ENCODE measurements at regions not wholly inside any gene's neighbourhood (a gene's known extent, or its start where the extent isn't known, plus 50 kb on each side); places are given as distances from the start of the nearest gene placed in this dataset.
"Not testable (repeated sequence)": the region's sequence is repeated elsewhere in the genome, so short reads cannot be mapped to it uniquely, and the experiment has no call there.

DNA sequence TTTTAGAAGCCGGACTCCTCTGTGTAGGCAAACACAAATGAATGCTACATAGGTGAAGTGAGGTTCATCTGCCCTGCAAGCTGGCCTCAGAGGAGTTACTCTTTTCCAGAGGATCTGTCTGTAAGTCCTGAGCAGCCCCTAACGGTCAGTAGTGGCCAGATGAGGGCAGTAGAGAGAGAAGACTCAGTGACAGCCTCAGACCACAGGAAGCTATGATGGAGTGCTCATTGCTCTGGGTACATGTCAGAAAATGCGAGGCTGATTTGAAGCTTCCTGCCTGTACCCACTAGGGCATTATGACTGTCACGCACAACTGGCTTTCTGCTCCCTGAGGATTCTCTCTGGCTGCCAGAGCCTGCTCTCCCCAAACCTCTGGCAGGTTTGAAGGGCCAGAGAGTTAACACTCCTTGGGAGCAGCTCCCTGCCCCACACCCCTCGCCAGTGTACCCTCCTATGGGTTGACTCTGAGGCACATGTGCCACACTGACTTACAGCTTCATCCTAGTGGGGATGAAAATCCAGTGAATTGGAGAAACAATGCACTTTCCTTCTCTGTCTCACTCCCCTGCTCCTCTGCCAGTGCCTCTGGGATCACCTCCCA, 141.5 kb downstream of the GABRG2 start:
- no peak for DNase-seq (ENCODE audit: low spot score)

DNA sequence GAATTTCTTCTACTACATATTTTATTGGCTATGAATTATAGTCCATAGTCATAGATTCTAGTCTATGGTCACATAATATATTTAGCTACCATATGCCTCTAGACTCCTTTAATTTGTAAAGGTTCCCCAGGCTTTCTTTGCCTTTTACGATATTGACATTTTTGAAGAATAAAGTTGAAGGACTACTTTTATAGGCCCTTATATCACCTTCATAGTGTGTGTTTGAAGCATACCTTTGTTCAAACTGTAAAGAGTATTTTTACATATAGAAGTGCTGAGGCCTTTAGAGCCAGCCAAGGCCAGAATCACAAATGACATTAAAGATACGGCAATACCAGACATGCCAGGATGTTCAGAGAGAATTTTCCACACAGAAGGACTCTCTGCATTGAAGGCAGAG, 147.0 kb downstream of the GABRG2 start:
- no peak for DNase-seq (ENCODE audit: low spot score)

DNA sequence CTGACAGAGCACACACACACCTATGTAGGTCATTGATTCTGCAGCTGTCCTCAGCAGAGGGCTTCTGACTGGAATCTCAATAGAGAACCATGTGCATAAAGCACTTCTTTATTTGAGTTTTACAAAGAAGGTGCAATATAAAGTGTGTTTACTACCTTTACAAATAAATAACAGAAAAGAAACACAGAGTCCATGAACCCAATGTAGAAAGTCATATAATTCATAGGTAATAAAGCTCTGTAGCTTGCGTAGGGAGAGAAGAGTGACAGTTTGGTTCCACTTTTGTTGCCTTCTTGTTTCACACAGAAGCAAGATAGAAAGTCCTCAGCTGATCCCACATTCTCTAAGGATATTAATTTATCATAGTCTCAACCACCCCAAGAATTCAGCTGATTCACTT, 149.5 kb downstream of the GABRG2 start:
- no peak for DNase-seq (ENCODE audit: low spot score)

DNA sequence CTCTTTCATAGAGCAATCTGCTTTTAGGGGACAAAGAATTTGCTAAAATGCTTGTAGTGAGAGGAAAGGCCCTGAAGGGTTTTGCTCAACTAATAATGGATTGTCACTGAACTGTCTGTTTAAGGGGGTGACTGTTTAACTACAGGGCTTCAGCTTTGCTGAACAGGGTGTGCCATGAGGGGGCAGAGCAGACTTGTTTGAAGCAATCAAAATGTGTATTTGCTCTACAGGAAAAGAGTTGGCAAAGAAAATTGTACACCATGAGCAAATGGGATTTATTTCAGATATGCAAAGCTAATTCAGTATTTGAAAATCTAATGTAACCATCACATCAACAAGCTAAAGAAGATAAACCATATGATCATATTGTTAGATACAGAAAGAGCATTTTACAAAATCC, 154.3 kb downstream of the GABRG2 start:
- no peak for DNase-seq (ENCODE audit: low spot score)

DNA sequence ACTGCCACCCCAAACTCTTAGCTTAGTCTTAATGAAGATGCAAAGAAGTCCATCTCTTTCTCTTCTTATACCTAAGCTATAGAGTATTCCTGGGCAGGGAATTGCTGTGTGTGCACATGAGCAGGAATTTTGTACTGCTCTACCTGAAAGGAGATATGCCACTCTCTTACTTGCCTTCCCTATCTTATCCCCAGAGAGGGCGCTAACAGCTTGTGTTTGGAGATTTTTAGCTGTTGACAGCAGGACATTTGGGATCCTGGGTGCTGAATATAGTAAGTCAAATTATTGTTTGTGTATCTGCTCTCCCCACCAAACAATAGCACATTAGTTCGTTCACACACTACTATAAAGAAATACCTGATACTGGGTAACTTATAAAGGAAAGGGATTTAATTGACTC, 159.5 kb downstream of the GABRG2 start:
- DNase-seq (ENCODE audit: low spot score) = no peak

DNA sequence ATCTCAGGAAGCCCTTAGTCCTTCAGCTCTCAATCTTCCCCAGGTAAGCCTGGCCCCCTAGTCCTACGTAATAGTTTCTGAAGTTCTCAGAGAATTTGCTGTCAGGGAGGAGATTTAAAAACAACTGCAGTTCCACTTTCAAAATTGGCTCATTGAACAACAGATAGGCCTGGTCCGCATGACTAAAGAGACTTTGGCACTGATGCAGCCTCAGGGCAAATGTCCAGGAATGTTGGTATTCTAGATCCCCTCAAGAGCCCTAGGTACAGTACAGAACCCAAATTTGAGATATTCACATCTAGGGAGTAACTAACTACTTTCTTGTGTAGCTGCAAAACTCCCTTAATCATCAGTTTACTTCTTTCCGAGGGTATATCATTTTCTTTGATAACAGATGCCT, 162.8 kb downstream of the GABRG2 start:
- no peak for DNase-seq (ENCODE audit: low spot score)

DNA sequence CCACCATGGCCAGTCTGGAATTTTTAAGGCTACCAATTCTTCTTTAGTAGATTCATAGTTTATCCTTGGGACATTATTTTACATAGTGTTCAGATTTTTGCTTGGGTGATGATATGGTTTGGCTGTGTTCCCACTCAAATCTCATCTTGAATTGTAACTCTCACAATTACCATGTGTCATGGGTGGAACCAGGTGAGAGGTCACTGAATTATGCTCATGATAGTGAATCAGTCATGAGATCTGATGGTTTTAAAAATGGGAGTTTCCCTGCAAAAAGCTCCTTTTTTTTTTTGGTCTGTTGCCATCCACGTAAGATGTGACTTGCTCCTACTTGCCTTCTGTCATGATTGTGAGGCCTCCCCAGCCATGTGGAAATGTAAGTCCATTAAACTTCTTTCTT, 163.9 kb downstream of the GABRG2 start:
- no peak for DNase-seq (ENCODE audit: low spot score)

DNA sequence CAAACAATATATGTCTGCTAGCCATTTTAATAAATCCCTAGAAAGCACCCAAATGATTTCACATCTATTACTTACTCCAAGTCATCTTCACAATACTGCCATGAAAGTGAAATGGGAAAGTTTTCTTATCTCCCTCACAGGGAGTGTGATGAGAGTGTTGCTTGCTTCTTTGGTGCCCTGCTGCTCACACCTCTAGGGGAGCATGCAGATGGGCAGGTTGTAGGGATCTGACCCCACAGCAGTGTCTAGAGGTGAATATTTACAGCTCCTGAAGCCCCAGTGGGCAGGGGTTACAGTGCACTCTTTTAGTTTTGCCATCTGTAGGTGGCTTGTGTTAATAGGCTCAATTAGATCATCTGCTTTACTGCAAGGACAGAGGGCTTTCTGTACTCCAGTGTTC, 173.2 kb downstream of the GABRG2 start:
- no peak for DNase-seq (ENCODE audit: low spot score)

DNA sequence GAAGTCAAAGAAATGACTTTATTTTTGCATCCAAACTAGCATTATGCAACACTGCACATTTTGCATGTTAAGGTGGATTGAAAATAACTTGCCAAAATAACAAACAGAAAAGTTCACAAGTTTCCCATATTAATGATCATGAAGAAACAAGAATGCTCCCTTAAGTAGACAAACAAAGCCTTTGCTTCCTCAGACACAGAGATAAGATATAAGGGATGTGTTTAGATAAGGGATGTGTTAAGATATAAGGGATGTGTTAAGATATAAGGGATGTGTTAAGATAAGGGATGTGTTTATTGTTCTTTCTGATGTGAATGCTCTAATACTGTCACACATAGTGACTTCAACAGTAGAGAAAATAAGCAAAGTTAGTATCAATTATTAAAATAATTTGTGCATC, 174.8 kb downstream of the GABRG2 start:
- DNase-seq (ENCODE audit: low spot score) = no peak

DNA sequence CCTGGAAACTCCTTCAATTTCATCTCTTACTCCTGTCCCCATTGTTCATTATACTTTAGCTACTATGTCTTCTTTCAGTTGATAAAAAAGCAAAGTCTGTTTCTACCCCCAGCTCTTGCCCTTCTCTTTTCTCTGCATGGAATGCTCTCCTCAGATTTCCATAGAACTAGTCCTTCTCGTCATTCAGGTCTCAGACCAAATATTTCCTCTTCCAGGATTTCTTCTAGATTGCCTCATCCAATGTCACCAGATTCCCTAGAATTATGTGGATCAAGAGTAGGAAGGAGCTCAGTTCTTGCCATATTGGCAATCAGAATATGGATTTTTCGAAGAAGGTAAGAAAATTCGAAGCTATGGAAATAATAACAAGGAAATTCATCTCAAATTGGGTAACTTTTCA, 176.1 kb downstream of the GABRG2 start:
- no peak for DNase-seq (ENCODE audit: low spot score)

DNA sequence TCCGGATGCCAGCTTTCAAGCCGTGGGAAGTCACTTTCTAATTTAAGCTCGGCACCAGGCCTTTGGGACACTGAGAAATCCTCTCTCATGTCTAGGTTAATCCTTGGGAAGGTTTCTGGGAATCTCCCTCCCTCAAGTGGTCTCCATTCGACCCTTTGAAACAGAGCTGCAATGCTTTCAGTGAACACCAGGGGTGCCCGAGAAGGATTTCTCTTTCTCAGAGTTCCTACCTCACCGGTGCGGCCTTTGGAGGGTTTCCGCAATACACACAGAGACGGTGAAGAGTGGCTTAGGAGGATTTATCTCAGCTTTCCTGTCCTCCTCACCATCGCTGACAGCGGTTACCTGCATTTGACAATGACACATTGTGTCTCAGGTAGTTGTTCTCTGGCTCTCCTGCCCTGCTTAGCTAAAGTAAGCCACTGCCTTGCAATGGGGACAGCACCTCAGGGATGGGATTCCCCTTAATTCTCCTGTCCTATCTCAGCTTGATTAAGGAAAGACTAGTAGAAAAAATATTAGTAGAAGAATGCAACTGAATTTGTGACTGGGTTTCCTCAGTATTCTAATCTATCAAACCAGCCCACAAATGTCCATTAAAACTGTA, 180.6 kb downstream of the GABRG2 start:
- DNase-seq (ENCODE audit: low spot score) = no peak

DNA sequence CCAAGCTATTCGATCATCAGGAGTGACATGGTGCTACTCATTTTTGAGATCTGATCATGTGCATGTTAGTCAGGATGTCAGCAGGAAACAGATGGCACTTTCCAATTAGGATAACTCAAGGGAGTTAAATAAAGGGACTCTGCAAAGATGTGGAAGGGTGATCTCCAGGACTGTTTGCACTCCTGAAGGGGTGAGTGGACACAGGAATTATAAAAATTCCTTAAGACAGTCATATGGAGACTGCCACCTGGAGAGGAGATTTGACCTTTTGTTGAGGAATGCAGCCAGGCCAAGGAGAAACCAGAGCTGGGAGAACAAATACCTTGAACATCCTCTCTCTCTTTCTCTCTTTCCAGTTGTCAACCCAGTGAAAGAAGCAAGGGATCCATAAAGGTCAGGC, 189.1 kb downstream of the GABRG2 start:
- no peak for DNase-seq (ENCODE audit: low spot score)

DNA sequence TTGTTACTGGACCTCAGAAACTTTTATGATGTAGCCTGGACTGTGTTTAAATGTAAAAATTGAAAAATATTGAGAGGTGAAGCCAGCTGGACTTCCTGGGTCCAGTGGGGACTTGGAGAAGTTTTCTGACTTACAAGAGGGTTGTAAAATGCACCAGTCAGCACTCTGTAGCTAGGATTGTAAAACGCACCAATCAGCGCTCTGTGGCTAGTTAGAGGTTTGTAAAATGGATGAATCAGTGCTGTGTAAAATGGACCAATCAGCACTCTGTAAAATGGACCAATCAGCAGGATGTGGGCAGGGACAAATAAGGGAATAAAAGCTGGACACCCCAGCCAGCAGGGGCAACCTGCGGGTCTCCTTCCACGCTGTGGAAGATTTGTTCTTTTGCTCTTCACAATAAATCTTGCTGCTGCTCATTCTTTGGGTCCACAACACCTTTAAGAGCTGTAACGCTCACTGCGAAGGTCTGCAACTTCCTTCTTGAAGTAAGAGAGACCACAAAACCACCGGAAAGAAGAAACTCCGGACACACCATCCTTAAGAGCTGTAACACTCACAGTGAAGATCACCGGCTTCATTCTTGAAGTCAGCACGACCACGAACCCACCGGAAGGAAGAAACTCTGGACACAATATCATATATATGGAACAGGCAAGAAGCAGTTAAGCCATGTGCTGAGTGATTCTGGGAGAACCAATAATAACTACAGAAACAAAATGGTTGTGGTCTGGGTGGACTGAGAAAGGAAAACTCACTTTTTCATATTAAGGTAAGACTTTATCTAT, 201.3 kb downstream of the GABRG2 start:
- no peak for DNase-seq (ENCODE audit: low spot score)

DNA sequence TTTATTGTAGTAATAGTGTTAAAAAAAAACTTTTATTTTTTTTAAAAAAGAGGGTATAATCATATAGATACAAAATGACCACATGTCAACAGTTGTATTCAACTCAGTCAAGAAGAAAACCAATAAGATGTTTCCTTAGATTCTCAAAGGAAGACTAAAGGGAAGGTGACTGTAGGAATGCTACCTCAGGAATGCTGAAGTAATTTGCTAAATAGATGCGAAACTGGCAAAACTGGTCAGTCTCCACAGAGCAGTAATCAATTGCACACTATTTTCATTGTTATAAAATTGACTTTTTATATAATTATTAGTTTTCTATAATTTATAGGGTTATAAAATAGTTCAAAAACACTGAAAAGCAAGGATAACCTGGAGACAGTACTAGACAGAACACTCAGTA, 204.8 kb downstream of the GABRG2 start:
- no peak for DNase-seq (ENCODE audit: low spot score)

DNA sequence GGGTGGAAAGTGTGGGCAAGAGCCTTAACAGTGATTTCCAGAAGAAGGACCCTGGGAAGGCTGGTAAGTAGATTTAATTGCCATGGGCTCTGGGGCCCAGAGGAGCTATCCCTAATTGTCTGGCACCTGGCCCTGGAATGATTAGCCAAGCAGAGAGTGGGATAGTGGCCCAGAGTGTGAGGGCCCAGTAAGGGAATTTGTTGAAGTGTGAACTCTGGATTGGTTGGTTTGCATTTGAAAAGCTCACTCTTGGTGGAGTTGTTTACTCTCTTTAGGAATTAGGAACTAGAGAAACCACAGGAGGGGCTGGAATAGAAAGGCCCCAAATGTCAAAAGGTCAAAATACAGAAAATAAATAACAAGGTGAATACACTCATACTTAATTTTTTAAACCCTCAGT, 207.1 kb downstream of the GABRG2 start:
- no peak for DNase-seq (ENCODE audit: low spot score)

DNA sequence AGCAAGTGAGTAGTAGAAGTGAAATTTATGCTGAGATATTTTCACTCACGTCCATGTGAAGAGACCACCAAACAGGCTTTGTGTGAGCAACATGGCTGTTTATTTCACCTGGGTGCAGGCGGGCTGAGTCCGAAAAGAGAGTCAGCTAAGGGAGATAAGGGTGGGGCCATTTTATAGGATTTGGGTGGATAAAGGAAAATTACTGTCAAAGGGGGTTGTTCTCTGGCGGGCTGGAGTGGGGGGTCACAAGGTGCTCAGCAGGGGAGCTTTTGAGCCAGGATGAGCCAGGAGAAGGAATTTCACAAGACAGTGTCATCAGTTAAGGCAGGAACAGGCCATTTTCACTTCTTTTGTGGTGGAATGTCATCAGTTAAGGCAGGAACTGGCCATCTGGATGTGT, 207.8 kb downstream of the GABRG2 start:
- DNase-seq (ENCODE audit: low spot score) = not testable (repeated sequence)

DNA sequence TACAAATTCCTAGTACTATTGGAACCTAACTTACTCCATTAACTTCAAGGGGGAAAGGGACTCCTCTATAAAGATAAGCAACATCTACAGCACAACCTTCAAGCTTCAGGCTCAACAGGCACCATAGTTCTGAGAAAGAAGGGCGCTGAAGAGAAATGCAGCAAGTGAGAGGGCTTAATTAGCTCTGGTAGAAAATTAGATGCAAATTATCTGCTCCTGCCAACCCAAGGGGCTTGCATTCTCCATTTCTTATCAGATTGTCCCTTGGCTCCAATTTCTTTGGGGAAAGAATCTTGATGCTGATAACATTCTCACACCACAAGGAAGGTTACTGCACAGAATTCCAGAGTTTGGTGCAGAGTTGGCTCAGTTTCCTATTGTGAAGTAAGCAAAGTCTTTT, 214.6 kb downstream of the GABRG2 start:
- DNase-seq (ENCODE audit: low spot score) = no peak

DNA sequence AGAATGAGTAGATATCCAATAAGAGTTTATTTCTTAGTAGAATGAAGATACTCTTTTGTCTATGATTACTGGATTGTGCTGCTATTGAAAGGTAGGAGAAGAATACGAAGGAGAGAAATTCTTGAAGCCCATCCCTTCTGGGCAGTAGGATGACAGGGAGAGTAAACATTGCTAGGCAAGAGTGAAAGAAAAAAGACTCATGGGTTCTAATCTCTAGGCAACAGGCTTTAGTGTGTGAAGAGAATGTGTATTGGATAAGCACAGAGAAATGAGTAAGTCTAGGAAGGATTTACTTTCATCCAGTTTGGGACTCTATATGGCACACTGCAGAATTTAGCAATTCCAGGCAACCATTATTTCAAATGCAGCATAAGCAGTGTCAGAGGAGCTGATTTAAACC, 216.0 kb downstream of the GABRG2 start:
- no peak for DNase-seq (ENCODE audit: low spot score)

DNA sequence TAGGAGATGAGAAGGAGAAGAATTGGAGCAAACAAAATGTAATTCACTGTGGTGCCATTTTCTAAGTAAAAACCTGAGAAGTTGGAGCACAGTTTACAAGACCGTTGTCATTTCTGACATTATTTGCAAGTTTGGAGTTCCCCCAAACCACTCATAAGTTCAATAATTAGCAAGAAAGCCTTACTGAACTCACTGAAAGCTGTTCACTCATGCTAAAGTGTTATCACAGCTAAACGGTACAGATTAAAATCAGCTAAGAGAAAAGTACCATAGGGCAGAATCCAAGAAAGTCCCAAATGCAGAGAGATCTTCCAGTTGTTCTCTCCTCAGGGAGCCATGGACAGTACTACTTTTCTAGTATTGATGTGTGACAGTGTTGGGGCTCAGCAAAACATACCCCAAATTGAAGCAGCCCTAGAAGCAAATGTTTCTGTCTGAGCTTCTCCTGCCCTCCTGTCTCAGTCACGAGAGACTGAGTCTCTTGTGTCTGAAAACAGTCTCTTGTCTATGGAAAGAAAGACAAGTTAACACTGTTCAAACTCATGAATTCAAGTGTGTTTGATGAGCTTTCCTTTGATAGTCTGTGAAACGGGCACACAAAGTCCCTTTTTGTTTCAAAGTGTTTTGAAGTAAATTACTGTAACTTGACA, 221.2 kb downstream of the GABRG2 start:
- no peak for DNase-seq (ENCODE audit: low spot score)

DNA sequence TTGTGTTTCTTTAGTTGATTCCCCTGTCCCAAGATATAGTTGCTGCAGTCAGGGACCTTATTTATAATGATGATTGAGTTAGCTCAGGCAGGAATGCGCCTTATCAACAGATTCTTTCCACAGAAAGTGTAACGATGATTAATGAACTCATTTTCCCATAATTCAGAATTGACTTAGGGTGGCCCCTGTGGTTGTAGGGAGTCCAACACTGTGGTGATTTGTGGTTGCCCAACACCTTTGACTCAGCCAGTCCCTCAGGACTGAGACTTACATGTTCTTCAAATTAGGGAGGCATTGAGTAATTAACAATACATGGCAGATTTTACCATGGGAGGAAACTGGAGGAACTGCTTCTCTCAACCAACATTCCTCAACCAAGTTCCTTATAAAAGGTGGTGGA, 221.9 kb downstream of the GABRG2 start:
- DNase-seq (ENCODE audit: low spot score) = no peak

DNA sequence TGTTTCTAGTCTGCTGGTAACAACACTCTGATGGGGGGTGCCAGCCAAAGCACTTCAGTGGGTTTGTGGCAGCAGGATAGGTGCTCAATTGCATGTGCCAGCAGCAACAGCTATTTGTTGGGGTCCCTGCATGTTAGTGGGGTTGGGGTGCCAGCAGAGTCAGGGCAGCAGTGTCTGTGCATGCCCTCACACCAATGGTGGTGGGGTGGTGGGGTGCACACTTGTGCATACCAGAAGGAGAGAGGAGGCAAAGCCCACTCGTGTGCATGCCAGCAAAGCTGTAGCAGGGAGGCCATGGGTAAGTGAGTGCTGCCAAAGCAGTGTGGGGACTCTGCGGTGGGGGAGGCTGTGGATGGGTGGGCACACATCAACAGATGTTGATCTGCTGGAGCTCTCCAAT, 232.2 kb downstream of the GABRG2 start:
- no peak for DNase-seq (ENCODE audit: low spot score)

DNA sequence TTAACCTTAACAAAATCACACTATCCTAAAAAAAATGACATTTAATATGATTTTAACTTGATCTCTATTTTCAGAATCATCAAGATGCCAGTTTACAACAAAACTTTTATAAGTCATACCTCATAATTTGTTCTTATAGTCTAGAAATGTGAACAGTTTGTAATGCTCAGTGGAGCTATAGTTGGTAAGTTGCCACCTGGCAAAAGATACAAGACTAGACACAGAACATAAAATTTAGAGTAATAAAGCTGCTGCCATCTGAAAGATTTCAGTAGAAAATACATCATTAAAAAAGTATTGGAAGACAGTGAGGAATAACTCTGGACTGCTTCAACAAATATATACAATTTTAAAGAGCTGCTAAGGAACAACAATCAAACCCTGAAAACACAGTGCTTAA, 233.8 kb downstream of the GABRG2 start:
- DNase-seq (ENCODE audit: low spot score) = no peak

DNA sequence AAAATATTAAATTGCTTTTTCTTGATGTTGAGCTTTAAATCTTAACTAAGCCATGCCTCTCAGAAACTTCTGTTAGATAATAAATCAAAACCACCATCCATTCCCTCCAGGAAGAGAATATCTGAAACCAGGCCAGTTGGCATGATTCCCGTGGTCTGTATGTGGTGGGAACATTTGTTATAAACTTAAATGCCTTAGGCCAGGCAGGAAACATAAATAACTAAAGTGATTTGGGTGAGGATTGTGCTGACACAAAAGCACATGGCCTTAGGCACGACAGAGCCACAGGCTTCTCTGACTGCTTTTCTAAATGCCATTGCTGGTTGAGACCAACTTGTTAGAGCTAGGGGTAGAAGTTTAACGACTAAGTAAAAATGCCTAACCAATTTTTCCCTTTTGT, 255.9 kb downstream of the GABRG2 start:
- no peak for DNase-seq (ENCODE audit: low spot score)
